Activated T-cell treated with anti-CD3 and anti-CD28 coated beads, Interleukin-2, amount 50 U/mL, for 24 hours (primary cell): ENCODE measurements at regions not wholly inside any gene's neighbourhood (a gene's known extent, or its start where the extent isn't known, plus 50 kb on each side); places are given as distances from the start of the nearest gene placed in this dataset.
"Not testable (repeated sequence)": the region's sequence is repeated elsewhere in the genome, so short reads cannot be mapped to it uniquely, and the experiment has no call there.

ENCODE experiments used
- DNase-seq: peaks from one replicate; pipeline ENCODE4 v3.0.0-alpha.2; 2020
- H3K27ac Mint-ChIP-seq: 2 replicates; pipeline ENCODE4 v1.8.0; 2020; ENCODE audit warnings: mild to moderate bottlenecking, mixed read lengths
- H3K27me3 Mint-ChIP-seq: 2 replicates; pipeline ENCODE4 v1.8.0; 2020; ENCODE audit warnings: mixed read lengths
- H3K36me3 Mint-ChIP-seq: 2 replicates; pipeline ENCODE4 v1.8.0; 2020; ENCODE audit warnings: low read depth, mixed read lengths
- H3K4me1 Mint-ChIP-seq: 2 replicates; pipeline ENCODE4 v1.8.0; 2020; ENCODE audit warnings: low read depth, mixed read lengths
- H3K4me3 Mint-ChIP-seq: 2 replicates; pipeline ENCODE4 v1.8.0; 2020; ENCODE audit warnings: mild to moderate bottlenecking, moderate library complexity, mixed read lengths
- H3K9me3 Mint-ChIP-seq: 2 replicates; pipeline ENCODE4 v1.8.0; 2020; ENCODE audit warnings: mixed read lengths

DNA sequence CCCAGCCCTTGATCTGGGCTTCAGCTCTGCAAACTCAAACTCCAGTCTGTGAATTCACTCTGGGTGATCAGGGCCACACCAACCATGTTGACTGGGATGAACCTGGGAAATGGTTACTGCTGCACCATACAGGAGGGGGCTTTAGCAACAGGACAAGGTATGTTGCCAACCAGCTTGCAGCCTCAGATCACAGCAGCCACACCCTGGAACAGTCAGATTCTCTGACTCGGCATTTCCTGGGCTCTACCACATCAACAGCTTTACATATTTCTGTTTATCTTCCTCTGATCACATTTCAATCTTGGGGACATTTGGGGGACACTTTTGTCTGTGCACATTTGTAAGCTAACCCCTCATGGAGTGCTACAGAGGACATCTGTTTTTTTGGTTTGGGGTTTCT, 267.0 kb upstream of the NCAM1 start:
- Mint-ChIP-seq H3K27ac (no peak overlapping the region), H3K36me3 (no peaks in the 10 kb centered on the region), H3K27me3 (peaks cover 10% of the 10 kb centered on the region), H3K9me3 (no peaks in the 10 kb centered on the region), H3K4me1 (no peaks in the 10 kb centered on the region), H3K4me3 (no peak overlapping the region)
- no peak for DNase-seq

DNA sequence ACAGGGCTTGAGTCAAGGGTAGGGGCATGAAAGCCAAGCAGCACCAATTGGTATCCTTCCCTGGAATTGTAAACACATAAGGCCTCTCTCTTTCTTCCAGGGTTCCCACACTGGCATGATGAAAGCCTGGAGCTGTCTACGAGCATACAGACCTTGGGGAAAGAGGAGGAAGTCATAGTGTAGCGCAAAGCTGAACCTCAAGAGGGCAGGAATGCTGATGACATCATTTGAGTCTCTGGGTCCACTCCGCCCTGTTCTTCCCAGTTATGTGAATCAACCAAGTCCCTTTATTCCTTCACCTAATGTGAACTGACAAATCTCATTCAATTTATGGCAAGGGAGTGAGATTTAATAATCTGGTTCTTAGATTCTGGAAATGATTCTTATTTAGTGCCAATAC, 266.4 kb upstream of the NCAM1 start:
- Mint-ChIP-seq H3K36me3 (no peaks in the 10 kb centered on the region), H3K9me3 (no peaks in the 10 kb centered on the region)
- no peak for DNase-seq

DNA sequence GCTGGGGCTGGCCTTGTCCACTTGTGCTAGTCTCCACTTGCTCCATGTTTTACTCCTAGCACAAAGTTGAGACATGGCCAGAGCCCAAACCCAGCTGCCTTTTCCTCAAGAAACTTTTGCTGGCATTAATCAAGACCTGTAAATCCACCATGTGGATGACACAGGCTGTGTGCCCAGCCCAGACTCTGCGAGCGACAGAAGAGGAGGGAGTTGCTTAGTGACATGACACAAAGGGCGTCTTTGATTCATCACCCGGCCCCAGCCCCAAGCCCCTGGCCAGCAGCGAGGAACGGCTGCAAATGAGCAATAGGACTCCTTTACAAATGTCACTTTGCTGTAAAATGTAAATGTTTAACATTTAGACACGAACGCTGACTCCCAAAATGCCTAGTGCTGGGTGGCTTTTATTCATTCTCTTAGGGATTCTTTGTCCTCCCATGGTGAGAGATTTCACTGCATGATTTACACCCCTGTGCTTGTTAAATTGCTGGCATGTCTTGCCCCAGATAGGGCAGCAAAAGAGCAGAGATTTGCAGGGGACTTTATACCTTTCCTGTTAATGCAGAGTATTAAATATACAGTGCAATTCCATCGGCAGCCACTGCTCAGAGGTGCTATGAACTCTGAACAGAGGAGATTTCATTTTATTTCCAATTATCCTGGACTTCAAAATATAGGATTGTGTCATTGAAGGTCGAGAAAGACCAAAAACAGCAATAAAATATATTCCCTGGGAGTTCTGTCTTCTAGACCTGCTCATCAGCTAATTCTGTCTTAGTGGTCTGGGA, 263.6 kb upstream of the NCAM1 start:
- peaks cover 17% of the 10 kb centered on the region for H3K27me3 Mint-ChIP-seq
- DNase-seq: no peak
- no peaks in the 10 kb centered on the region for H3K36me3 Mint-ChIP-seq
- H3K9me3 Mint-ChIP-seq: no peaks in the 10 kb centered on the region
- no peak overlapping the region for H3K27ac Mint-ChIP-seq
- H3K4me3 Mint-ChIP-seq: no peak overlapping the region
- H3K4me1 Mint-ChIP-seq: no peaks in the 10 kb centered on the region

More for the DNA sequence above, 266.4 kb upstream of the NCAM1 start:
- H3K27me3 Mint-ChIP-seq: peaks cover 10% of the 10 kb centered on the region
- H3K27ac Mint-ChIP-seq: no peak overlapping the region
- H3K4me1 Mint-ChIP-seq: no peaks in the 10 kb centered on the region
- no peak overlapping the region for H3K4me3 Mint-ChIP-seq

DNA sequence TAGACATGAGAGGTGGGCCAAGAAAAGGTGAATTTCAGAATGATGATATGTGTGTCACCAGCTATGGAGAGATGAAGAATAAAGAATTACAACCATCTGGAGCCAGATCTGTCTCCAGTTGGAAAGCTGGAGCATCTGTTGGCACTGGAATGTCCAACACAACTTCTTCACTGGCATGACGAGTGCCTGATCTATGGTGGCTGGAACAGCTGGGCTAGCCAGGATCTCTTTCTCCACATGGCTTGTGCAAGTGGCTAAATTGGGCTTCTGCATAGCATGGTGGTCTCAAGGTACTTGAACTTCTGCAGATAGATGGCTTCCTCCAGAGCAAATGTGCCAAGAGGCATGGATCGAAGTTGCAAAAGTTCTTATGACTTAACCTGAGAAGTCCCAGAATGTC, 256.1 kb upstream of the NCAM1 start:
- no peak overlapping the region for H3K27ac Mint-ChIP-seq
- peaks cover 28% of the 10 kb centered on the region for H3K27me3 Mint-ChIP-seq
- H3K9me3 Mint-ChIP-seq: peaks cover 5% of the 10 kb centered on the region
- no peaks in the 10 kb centered on the region for H3K4me1 Mint-ChIP-seq
- no peaks in the 10 kb centered on the region for H3K36me3 Mint-ChIP-seq
- DNase-seq: no peak
- no peak overlapping the region for H3K4me3 Mint-ChIP-seq

DNA sequence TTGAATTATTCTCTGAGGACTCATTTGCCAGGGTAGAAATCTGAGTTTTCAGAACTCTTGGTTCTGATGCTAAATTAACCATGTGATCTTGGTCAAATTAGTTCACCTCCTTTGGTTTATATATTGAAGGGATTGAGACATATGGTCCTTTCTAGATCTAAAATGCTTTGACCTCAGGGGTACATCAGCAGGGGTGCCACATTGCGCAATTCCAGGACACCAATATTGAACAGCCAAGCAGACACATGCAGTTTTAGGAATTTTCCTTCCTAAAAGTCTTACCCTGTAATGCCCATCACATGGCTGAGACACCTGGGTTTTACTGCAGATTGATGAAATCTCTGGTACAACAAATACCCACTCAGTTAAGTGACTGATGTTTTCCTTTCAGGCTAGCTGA, 254.4 kb upstream of the NCAM1 start:
- no peak for DNase-seq
- Mint-ChIP-seq H3K36me3 (no peaks in the 10 kb centered on the region), H3K4me1 (no peaks in the 10 kb centered on the region), H3K27me3 (peaks cover 23% of the 10 kb centered on the region), H3K27ac (no peak overlapping the region), H3K4me3 (no peak overlapping the region), H3K9me3 (peaks cover 5% of the 10 kb centered on the region)

DNA sequence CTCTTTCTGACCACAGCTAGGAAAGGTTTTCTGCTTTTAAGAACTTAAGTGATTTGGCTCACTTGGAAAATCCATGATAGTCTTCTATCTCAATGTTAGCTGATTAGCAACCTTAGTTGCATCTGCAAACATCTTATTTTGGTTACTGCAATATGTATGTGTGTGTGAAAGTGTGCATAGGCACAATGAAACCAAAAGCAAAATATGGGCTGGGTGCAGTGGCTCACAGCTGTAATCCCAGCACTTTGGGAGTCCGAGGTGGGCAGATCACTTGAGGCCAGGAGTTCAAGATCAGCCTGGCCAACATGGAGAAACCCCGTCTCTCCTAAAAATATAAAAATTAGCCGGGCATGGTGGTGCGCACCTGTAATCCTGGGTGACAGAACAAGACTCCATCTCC, 246.9 kb upstream of the NCAM1 start:
- H3K4me1 Mint-ChIP-seq, H3K4me3 Mint-ChIP-seq, H3K36me3 Mint-ChIP-seq, H3K9me3 Mint-ChIP-seq, DNase-seq, H3K27ac Mint-ChIP-seq: not testable (repeated sequence)
- H3K27me3 Mint-ChIP-seq: peaks cover 13% of the 10 kb centered on the region

DNA sequence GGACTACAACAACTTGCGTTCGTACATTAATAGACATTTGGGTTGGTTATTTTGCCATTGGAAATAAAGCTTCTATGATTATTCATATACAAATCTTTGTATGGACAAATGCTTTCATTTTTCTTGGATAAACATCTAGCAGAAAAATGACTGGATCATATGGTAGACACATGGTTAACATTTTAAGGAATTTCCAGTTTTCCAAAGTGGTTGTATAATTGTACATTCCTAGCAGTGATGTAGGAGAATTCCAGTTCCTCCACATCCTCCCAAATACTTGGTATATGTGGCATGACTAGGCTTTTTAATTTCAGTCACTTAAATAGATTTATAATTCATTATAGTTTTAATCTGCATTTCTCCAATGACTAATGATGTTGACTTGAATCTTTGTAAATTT, 246.2 kb upstream of the NCAM1 start:
- Mint-ChIP-seq H3K4me1 (no peaks in the 10 kb centered on the region), H3K36me3 (no peaks in the 10 kb centered on the region), H3K9me3 (no peaks in the 10 kb centered on the region), H3K27ac (no peak overlapping the region), H3K4me3 (no peak overlapping the region), H3K27me3 (peaks cover 8% of the 10 kb centered on the region)
- no peak for DNase-seq

DNA sequence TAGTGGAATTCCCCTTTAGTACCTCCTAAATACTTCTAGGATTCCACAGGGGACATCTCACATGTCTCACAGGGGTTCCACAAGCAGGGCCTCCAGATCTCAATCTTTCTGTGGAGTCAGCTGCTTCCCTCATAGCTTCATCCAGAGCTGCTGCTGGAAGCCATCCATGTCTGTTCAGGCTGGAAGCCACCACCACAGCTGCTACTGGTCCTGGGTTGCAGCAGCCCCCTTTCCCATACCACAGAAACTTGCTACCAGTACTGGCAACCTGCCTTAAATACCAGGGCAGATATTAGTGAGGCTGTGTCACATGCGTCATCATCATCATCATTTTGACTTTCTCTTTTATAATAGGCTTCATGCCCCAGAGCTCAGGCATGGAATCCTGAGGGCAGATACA, 242.7 kb upstream of the NCAM1 start:
- no peak for DNase-seq
- Mint-ChIP-seq H3K4me3 (no peak overlapping the region), H3K4me1 (no peaks in the 10 kb centered on the region), H3K9me3 (no peaks in the 10 kb centered on the region), H3K27ac (no peak overlapping the region), H3K27me3 (peaks cover 21% of the 10 kb centered on the region), H3K36me3 (no peaks in the 10 kb centered on the region)

DNA sequence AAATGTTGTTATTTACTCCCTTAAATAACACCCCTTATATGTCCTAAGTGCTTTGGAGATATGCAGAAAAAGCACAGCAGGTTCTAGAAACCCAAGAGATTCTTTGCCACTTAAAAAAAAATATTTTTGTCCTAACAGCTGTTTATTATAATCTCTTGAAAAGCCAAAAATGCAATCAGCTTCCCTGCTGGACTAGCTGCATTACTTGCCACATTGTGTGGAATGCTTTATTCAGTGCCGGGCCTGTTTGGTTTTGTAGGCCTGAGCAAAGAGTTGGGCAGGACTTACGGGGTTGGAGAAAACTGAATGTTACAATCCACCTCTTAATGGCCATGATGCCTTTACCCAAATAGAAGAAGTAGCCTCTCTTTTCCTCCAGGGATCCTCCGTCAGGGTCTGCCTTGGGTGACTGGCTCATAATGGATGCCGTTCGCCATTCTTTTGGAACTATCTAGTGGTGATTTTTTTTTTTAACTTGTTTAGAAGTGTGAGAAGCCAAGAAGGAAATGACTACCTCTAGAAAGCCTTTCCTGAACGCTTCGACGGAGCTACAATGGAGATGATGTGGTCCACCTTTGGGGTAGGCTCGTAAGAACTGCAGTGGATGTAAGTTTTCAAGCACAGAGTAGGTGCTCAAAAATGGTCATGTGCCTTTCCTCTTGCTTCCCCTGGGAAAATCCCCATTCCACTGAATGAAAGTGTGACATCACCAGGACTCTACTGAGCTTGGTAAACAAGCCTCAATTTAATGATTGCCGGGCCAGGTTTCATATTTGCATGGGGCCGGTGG, 241.3 kb upstream of the NCAM1 start:
- no peak for DNase-seq
- Mint-ChIP-seq H3K9me3 (no peaks in the 10 kb centered on the region), H3K36me3 (no peaks in the 10 kb centered on the region), H3K27me3 (peaks cover 17% of the 10 kb centered on the region), H3K4me3 (no peak overlapping the region), H3K4me1 (no peaks in the 10 kb centered on the region), H3K27ac (no peak overlapping the region)

DNA sequence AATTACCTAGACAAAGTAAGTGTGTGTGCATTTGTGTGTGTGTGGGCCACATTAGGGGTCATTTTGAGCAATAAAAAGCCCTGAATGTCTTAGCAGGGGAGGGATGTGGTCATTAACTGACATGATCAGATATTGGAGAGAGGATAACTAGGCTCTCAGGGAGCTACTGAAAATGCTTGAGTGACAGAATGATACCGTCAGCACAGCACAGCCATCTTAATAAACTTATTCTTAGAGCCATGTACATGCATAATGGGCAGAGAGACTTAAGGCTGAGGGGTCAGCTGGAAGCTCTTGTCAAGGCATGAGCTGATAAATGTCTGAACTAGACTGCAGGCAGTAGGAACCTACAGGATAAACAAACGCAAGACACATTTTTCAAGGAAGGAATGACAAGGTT, 239.1 kb upstream of the NCAM1 start:
- no peaks in the 10 kb centered on the region for H3K9me3 Mint-ChIP-seq
- H3K27ac Mint-ChIP-seq: no peak overlapping the region
- H3K36me3 Mint-ChIP-seq: no peaks in the 10 kb centered on the region

DNA sequence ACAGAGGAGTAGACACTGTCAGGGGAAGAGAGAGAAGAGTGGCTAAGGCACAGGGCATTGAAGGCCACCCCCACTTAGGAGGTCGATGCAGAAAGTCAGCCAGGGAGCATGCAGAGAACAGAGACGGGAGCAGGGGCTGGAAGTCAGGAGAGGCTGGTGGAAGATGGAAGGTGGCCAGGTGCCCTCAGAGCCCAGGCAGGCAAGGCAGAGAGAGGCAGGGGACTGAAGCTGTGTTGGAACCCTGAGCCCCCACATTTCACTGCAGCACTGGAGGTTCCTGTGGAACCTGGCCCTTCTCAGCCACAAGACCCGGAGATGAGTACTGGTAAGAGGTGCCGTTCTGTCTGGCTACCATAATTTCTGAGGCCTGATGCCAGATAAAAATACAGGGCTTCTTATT, 238.3 kb upstream of the NCAM1 start:
- Mint-ChIP-seq H3K4me3 (no peak overlapping the region), H3K27ac (no peak overlapping the region), H3K27me3 (peaks cover 26% of the 10 kb centered on the region)

More for the DNA sequence above, 239.1 kb upstream of the NCAM1 start:
- Mint-ChIP-seq H3K4me1 (no peaks in the 10 kb centered on the region), H3K4me3 (no peak overlapping the region), H3K27me3 (peaks cover 24% of the 10 kb centered on the region)
- no peak for DNase-seq

DNA sequence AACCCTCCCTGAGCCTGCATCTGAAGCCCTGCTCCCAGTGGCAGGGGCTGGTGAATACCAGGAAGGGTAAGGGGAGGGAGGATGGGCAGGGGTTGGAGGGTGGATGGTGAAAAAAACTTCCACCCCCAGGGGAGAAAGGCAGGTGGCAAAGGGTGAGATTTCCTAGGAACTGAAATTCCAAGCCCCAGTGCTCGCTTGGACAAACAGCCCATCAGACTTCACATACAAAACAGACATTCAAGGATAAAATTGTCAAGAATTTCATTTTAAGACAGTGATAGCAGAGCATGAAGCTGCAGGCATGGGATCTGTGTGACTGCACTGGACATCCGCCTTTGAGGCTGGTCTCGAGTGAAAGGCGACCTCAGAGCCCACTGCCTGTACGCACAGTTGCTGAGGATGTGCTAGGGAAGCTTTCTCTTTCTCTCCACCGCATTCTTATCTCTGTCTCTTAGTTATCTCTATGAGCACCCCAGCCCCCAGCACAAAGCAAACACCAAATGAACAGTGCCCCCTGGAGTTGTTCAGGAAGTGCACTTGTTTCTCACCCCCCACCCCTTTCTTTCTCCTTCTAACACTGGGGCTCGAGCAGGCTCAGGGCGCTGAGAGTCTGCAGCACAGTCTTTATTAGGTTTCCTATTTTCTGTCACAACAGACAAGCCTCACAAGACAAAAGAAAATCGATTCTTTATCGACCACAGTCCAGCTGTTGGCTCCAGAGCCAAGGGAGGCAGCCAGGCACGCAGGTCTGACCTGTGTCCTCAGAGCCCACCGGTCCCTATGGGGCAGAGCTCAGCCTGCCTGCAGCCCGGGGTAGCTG, 237.3 kb upstream of the NCAM1 start:
- no peak overlapping the region for H3K27ac Mint-ChIP-seq
- DNase-seq: no peak
- peaks cover 26% of the 10 kb centered on the region for H3K27me3 Mint-ChIP-seq
- H3K4me1 Mint-ChIP-seq: no peaks in the 10 kb centered on the region
- no peaks in the 10 kb centered on the region for H3K36me3 Mint-ChIP-seq
- H3K4me3 Mint-ChIP-seq: no peak overlapping the region
- no peaks in the 10 kb centered on the region for H3K9me3 Mint-ChIP-seq

More for the DNA sequence above, 238.3 kb upstream of the NCAM1 start:
- Mint-ChIP-seq H3K36me3 (no peaks in the 10 kb centered on the region), H3K9me3 (no peaks in the 10 kb centered on the region), H3K4me1 (no peaks in the 10 kb centered on the region)
- no peak for DNase-seq

DNA sequence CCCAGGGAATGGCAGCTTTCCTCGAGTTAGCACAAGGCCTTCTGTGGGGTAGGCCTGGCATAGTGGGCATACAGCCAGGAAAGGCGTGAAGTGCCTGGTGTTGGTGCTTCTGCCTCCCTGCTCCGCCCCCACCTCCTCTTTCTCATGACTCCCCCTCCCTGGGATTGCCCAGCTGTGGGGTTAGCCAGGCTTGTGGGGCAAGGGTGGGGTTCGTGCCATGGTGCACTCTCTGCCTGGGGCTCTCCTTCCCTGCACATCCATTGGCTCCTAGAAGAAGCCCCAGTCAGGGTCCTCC, 236.8 kb upstream of the NCAM1 start:
- Mint-ChIP-seq H3K27me3 (peaks cover 26% of the 10 kb centered on the region), H3K4me1 (no peaks in the 10 kb centered on the region), H3K9me3 (no peaks in the 10 kb centered on the region), H3K36me3 (no peaks in the 10 kb centered on the region), H3K4me3 (no peak overlapping the region), H3K27ac (no peak overlapping the region)
- no peak for DNase-seq

DNA sequence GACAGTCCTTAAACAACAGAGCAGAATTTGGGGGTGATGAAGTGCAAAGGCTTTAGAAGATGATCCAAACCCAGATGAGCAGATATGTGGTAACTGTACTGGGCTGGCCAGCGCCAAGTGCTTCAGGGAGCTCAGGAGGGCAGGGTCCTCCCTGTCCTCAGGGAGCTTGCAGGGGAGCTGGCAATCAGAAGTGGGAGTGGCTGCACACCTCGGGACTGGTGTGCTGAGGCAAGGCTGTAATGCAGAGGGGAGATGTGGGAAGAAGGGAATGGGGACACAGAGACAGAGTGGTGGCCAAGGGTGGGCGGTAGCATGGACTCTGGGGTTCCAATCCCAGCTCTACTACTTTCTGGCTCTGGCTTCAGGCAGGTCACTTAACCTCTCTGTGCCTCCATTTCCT, 235.6 kb upstream of the NCAM1 start:
- DNase-seq: no peak
- peaks cover 19% of the 10 kb centered on the region for H3K27me3 Mint-ChIP-seq
- no peaks in the 10 kb centered on the region for H3K9me3 Mint-ChIP-seq
- no peaks in the 10 kb centered on the region for H3K4me1 Mint-ChIP-seq
- H3K36me3 Mint-ChIP-seq: no peaks in the 10 kb centered on the region
- no peak overlapping the region for H3K27ac Mint-ChIP-seq
- no peak overlapping the region for H3K4me3 Mint-ChIP-seq
